Osteoblast (primary cell): ENCODE measurements at regions not wholly inside any gene's neighbourhood (a gene's known extent, or its start where the extent isn't known, plus 50 kb on each side); places are given as distances from the start of the nearest gene placed in this dataset.
A peak's percentile ranks its signal among the peaks of the same experiment; 100 is the strongest.

ENCODE experiments used
- DNase-seq: peaks from one replicate; pipeline ENCODE4 v3.0.0; 2011; ENCODE audit warnings: low spot score, mixed read lengths; ENCODE audit not compliant: insufficient read length; ENCODE audit errors: missing footprints
- H2AFZ ChIP-seq: 2 replicates; pipeline ENCODE4 v1.6.0; 2011; ENCODE audit warnings: mild to moderate bottlenecking, low read length
- H3K27ac ChIP-seq: 2 replicates; pipeline ENCODE4 v1.5.1; 2011; ENCODE audit warnings: mild to moderate bottlenecking, low read depth, low read length, moderate library complexity
- H3K27me3 ChIP-seq: 2 replicates; pipeline ENCODE4 v1.6.0; 2012; ENCODE audit warnings: mild to moderate bottlenecking, control low read depth, inconsistent platforms, low read length, moderate library complexity; ENCODE audit not compliant: insufficient read depth
- H3K36me3 ChIP-seq: 2 replicates; pipeline ENCODE4 v1.5.1; 2011; ENCODE audit warnings: mild to moderate bottlenecking, low read length, control low read depth, moderate library complexity; ENCODE audit not compliant: insufficient read depth
- H3K4me1 ChIP-seq: 2 replicates; pipeline ENCODE4 v1.5.1; 2011; ENCODE audit warnings: mild to moderate bottlenecking, low read length, control low read depth, moderate library complexity; ENCODE audit not compliant: insufficient read depth
- H3K4me2 ChIP-seq: 2 replicates; pipeline ENCODE4 v1.6.0; 2011; ENCODE audit warnings: mild to moderate bottlenecking, low read length; ENCODE audit not compliant: insufficient read depth
- H3K4me3 ChIP-seq: fragments of 200-600 bp; sonication (generic); 3 replicates; pipeline ENCODE4 v1.5.1; 2012; ENCODE audit warnings: mild to moderate bottlenecking, low read length, inconsistent platforms; ENCODE audit not compliant: insufficient read depth
- H3K79me2 ChIP-seq: 2 replicates; pipeline ENCODE4 v1.6.0; 2012; ENCODE audit warnings: mild to moderate bottlenecking, low read length, control low read depth, inconsistent platforms; ENCODE audit not compliant: insufficient read depth
- H3K9me3 ChIP-seq: 2 replicates; pipeline ENCODE4 v1.5.1; 2011; ENCODE audit warnings: low read depth, low read length, control low read depth
- H4K20me1 ChIP-seq: 2 replicates; pipeline ENCODE4 v1.6.0; 2012; ENCODE audit warnings: mild to moderate bottlenecking, low read length, control low read depth; ENCODE audit not compliant: insufficient read depth
- CTCF ChIP-seq: IDR thresholded peaks from 2 replicates; pipeline ENCODE4 v1.5.1; 2011; ENCODE audit warnings: mild to moderate bottlenecking, low read depth, low read length, moderate library complexity; ENCODE audit errors: extremely low read depth

GRCh38 chr6:81093051-81093450 is 659.4 kb downstream of the TENT5A start:
- no peak for TF ChIP-seq CTCF
- H3K9me3 ChIP-seq = no peaks in the 10 kb centered on the region
- no peaks in the 10 kb centered on the region for H3K36me3 ChIP-seq

GRCh38 chr6:81088145-81088544 is 664.3 kb downstream of the TENT5A start:
- Histone ChIP-seq H3K27me3 (no peaks in the 10 kb centered on the region), H3K9me3 (no peaks in the 10 kb centered on the region), H4K20me1 (no peaks in the 10 kb centered on the region), H3K4me1 (no peaks in the 10 kb centered on the region), H3K36me3 (no peaks in the 10 kb centered on the region), H2AFZ (no peak overlapping the region), H3K79me2 (no peaks in the 10 kb centered on the region), H3K4me3 (no peak overlapping the region), H3K4me2 (no peak overlapping the region), H3K27ac (no peak overlapping the region)
- no peak for TF ChIP-seq CTCF
- DNase-seq = no peak

More at GRCh38 chr6:81093051-81093450, 659.4 kb downstream of the TENT5A start:
- H3K27ac ChIP-seq = no peak overlapping the region
- no peaks in the 10 kb centered on the region for H3K4me1 ChIP-seq
- no peak overlapping the region for H2AFZ ChIP-seq
- H3K79me2 ChIP-seq = no peaks in the 10 kb centered on the region
- H3K27me3 ChIP-seq = no peaks in the 10 kb centered on the region
- no peaks in the 10 kb centered on the region for H4K20me1 ChIP-seq
- H3K4me3 ChIP-seq = no peak overlapping the region
- H3K4me2 ChIP-seq = no peak overlapping the region
- no peak for DNase-seq

GRCh38 chr6:81086991-81087390 is 665.5 kb downstream of the TENT5A start:
- DNase-seq = no peak
- Histone ChIP-seq H3K79me2 (no peaks in the 10 kb centered on the region), H3K4me2 (no peak overlapping the region), H4K20me1 (no peaks in the 10 kb centered on the region), H3K27ac (no peak overlapping the region), H3K36me3 (no peaks in the 10 kb centered on the region), H3K4me3 (no peak overlapping the region), H2AFZ (peak overlapping the region; percentile 14), H3K27me3 (no peaks in the 10 kb centered on the region), H3K9me3 (no peaks in the 10 kb centered on the region), H3K4me1 (no peaks in the 10 kb centered on the region)
- TF ChIP-seq CTCF = no peak

- no peak overlapping the region for H3K4me3 ChIP-seq
- H3K4me2 ChIP-seq = no peak overlapping the region
Measured at GRCh38 chr6:81085431-81085790, 667.1 kb downstream of the TENT5A start.

More at GRCh38 chr6:81085431-81085790, 667.1 kb downstream of the TENT5A start:
- Histone ChIP-seq H3K79me2 (no peaks in the 10 kb centered on the region), H2AFZ (no peak overlapping the region), H3K36me3 (no peaks in the 10 kb centered on the region), H4K20me1 (no peaks in the 10 kb centered on the region), H3K27me3 (no peaks in the 10 kb centered on the region), H3K4me1 (no peaks in the 10 kb centered on the region), H3K9me3 (no peaks in the 10 kb centered on the region), H3K27ac (no peak overlapping the region)
- DNase-seq = no peak
- no peak for TF ChIP-seq CTCF
